H1 (cell line): ENCODE measurements at regions not wholly inside any gene's neighbourhood (a gene's known extent, or its start where the extent isn't known, plus 50 kb on each side); places are given as distances from the start of the nearest gene placed in this dataset.

ENCODE experiments used
- CTCF ChIP-seq, 3 experiments: IDR thresholded peaks; 1 replicate in 2 of 3; 2 replicates in 1 of 3; pipeline versions ENCODE4 v1.5.1 to v1.6.1; 2011; ENCODE audit warnings: low read length in 3 of 3, mild to moderate bottlenecking in 3 of 3, inconsistent platforms in 2 of 3, low read depth in 1 of 3, moderate library complexity in 1 of 3; ENCODE audit not compliant: insufficient read depth in 1 of 3; ENCODE audit errors: control extremely low read depth in 1 of 3
- SAP30 ChIP-seq: fragments of 300-600 bp; sonication (generic); IDR thresholded peaks from 2 replicates; pipeline ENCODE4 v1.7.1; 2012; ENCODE audit warnings: low read length, moderate library complexity, mild to moderate bottlenecking, inconsistent platforms; ENCODE audit not compliant: insufficient read depth, insufficient replicate concordance

GRCh38 chr4:181528570-181529184 is 714.5 kb upstream of the TENM3 start:
- TF ChIP-seq SAP30 (no peak), CTCF (IDR thresholded peaks at IDR 0.05; ENCODE audit: control extremely low read depth in 1 of 3, insufficient read depth in 1 of 3, low read depth in 1 of 3, low read length in 3 of 3) (peak; percentile 90 to 97 (median 95))
